AG04450 (cell line): ENCODE measurements at regions not wholly inside any gene's neighbourhood (a gene's known extent, or its start where the extent isn't known, plus 50 kb on each side); places are given as distances from the start of the nearest gene placed in this dataset.

Experiments
- CTCF ChIA-PET: fragments of 300-600, 350-600 bp; formaldehyde crosslinking; extraction: SDS; loops from one replicate; lab custom pipeline; 2022; ENCODE audit warnings: antibody characterized with exemption, inconsistent platforms; lab: Charles Lee
- POLR2A ChIA-PET: fragments of 350-600 bp; formaldehyde crosslinking; extraction: SDS; loops from one replicate; lab custom pipeline; 2021; ENCODE audit warnings: antibody characterized with exemption, inconsistent platforms; lab: Yijun Ruan, JAX
- DNase-seq: peaks from one replicate; pipeline ENCODE4 v3.0.0-alpha.2; 2011; ENCODE audit warnings: low read depth, low spot score
- H3K27ac ChIP-seq: one replicate; pipeline ENCODE4 v1.5.1; 2012; ENCODE audit warnings: low read depth, low read length, control low read depth
- H3K27me3 ChIP-seq: one replicate; pipeline ENCODE4 v1.6.0; 2012; ENCODE audit warnings: low read length; ENCODE audit not compliant: control insufficient read depth, insufficient read depth
- H3K4me3 ChIP-seq: 2 replicates; pipeline ENCODE4 v1.5.1; 2011; ENCODE audit warnings: mild to moderate bottlenecking, low read depth, low read length, control low read depth
- H3K9me3 ChIP-seq: 2 replicates; pipeline ENCODE4 v1.5.1; 2012; ENCODE audit warnings: low read length; ENCODE audit not compliant: control insufficient read depth, insufficient read depth
- CTCF ChIP-seq: IDR thresholded peaks from 2 replicates; pipeline ENCODE4 v1.5.1; 2011; ENCODE audit warnings: low read depth, low read length, control low read depth, inconsistent platforms

DNA sequence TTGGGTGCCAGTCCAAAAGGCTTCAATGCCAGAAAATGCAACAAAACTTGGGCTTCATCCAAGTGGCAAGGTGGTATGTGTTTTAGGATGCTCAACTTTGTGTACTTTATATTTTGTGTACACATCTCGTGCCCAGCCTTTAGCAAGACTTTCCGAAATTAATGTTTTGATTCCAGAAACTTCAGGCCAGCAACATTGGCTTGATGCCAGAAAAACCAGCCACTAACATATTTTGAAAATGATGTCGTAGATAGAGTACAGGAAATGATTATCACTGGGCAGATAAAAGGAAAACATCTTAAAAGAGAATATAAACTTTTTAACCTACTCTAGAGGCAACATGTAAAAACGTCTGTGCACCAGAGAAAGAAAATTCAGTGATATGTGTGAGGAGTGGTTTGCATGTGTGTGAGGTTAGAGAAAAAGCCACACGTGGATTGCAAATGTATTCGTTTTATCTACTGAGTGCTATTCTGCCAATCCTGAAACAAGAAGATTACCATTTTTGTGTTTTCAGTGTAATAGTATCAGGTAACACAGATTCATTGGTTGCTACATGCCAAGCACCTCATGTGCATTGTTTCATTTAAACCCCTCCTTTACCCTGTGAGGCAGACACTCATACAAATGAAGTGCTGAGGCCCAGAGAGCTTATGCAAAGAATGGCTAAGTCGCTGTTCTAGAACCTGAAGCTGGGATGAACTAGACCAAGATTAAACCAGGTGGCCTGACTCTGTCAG, 264.8 kb downstream of the C1D start:
- no peaks in the 10 kb centered on the region for H3K9me3 ChIP-seq
- DNase-seq, result peak; percentile 18
- CTCF ChIA-PET, result no interaction called here
- POLR2A ChIA-PET, result no interaction called here
- no peaks in the 10 kb centered on the region for H3K27me3 ChIP-seq
- no peak overlapping the region for H3K4me3 ChIP-seq
- no peak overlapping the region for H3K27ac ChIP-seq
- no peak for TF ChIP-seq CTCF

DNA sequence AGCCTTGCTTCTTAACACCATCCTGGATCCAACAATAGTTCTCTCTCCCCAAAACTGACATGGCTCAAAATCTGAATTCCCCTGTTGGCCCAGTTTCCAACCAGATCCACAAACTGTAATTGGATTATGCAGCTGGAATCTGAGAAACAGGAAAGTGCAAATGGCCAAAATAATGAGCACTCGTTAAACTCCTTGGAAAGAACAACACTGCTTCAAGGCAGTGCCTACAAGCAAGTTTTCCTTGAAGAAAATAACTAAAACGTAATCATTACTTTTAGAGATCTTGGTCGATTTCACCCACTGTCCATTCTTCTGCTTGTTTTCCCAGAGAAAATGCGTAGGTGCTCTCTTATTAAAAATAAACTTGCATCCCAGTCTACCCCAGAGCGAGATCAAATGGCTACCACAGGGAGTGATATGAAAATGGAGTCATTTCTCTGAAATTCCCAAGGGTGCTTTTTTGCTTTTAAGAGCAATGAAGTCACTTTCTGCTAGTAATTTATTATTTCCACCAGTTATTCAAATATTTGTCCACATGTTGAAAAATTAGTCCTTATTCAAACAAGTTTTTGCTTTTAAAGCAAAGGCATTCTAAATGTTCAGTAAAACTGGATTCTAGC, 264.2 kb downstream of the C1D start:
- POLR2A ChIA-PET, result no interaction called here
- CTCF ChIA-PET, result no interaction called here
- TF ChIP-seq CTCF, result no peak
- Histone ChIP-seq H3K9me3 (no peaks in the 10 kb centered on the region), H3K27ac (no peak overlapping the region), H3K27me3 (no peaks in the 10 kb centered on the region), H3K4me3 (no peak overlapping the region)
- no peak for DNase-seq

DNA sequence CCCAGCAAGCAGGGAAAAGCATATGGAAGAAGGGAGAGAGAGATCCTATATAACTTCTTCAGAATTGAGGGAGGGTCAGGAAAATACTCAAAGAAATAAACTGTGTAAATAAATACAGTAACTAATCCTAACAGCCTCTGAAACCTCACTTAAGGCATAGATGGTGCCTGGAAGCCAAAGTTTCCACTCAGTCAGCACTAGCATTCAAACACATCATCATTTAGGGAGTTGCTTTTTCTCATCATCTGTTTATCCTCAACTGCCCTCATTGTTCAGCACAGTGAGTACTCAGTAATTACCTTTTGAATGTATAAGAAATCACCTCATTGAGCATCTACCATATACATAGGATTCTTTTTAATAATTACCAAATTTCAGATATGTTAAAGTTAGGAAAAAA, 262.9 kb downstream of the C1D start:
- Histone ChIP-seq H3K9me3 (no peaks in the 10 kb centered on the region), H3K27me3 (no peaks in the 10 kb centered on the region), H3K27ac (no peak overlapping the region), H3K4me3 (no peak overlapping the region)
- TF ChIP-seq CTCF, result no peak
- no peak for DNase-seq
- CTCF ChIA-PET, result no interaction called here
- POLR2A ChIA-PET, result no interaction called here

- TF ChIP-seq CTCF, result no peak
- no peak overlapping the region for H3K4me3 ChIP-seq
- ChIA-PET POLR2A (interaction anchor here (0.7 kb wide), 1 partner anchor 1229 kb away, joined by 8 read pairs; no protein-coding TSS in a partner anchor), CTCF (interaction anchor here (0.6 to 0.7 kb wide), 2 partner anchors 73 to 686 kb away, joined by 8 read pairs; no protein-coding TSS in a partner anchor)
- H3K27me3 ChIP-seq, result no peaks in the 10 kb centered on the region
- no peaks in the 10 kb centered on the region for H3K9me3 ChIP-seq
- H3K27ac ChIP-seq, result no peak overlapping the region
- no peak for DNase-seq
Measured at GRCh38 chr2:67802291-67802690, 260.5 kb downstream of the C1D start.

DNA sequence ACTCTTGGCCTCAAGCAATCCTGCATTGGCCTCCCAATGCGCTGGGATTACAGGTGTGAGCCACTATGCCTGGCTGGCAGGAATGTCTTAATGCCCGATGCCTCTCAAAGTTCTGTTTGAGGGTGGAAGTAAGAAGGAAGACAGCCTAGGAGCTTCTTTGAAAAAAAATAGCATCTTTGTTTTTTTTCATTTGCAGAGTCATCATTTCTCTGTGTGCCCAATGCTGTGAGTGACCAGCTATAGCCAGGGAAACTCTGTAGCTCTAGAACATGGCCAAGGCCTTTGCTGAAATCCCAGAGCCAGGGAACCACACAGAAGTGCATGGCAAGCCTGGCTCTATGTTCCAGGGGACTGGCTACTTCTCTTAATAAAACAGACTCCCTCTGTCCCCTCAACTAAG, 260.0 kb downstream of the C1D start:
- CTCF ChIA-PET, result interaction anchor here (0.7 kb wide), 1 partner anchor 685 kb away, joined by 8 read pairs; no protein-coding TSS in a partner anchor
- no peak for DNase-seq
- H3K4me3 ChIP-seq, result no peak overlapping the region
- no peaks in the 10 kb centered on the region for H3K9me3 ChIP-seq
- no peak for TF ChIP-seq CTCF
- H3K27me3 ChIP-seq, result no peaks in the 10 kb centered on the region
- H3K27ac ChIP-seq, result no peak overlapping the region
- POLR2A ChIA-PET, result interaction anchor here (0.7 kb wide), 1 partner anchor 1229 kb away, joined by 8 read pairs; no protein-coding TSS in a partner anchor
